OCI-LY3 (cell line): ENCODE measurements at regions not wholly inside any gene's neighbourhood (a gene's known extent, or its start where the extent isn't known, plus 50 kb on each side); places are given as distances from the start of the nearest gene placed in this dataset.

Source experiments
- EZH2phosphoT487 ChIP-seq: fragments of 200-600 bp; shearing (Covaris generic); IDR thresholded peaks from 2 replicates; pipeline ENCODE4 v1.6.1; 2018; ENCODE audit warnings: antibody characterized with exemption, mixed run types, low read depth
- TF ChIP-seq, protein P1 (sequence below): fragments of 200-600, 300-600 bp; sonication (generic); IDR thresholded peaks from 2 replicates; pipeline ENCODE4 v1.5.1; 2014; ENCODE audit warnings: antibody characterized with exemption, low read length, low read depth

- TF ChIP-seq, protein P1, sequence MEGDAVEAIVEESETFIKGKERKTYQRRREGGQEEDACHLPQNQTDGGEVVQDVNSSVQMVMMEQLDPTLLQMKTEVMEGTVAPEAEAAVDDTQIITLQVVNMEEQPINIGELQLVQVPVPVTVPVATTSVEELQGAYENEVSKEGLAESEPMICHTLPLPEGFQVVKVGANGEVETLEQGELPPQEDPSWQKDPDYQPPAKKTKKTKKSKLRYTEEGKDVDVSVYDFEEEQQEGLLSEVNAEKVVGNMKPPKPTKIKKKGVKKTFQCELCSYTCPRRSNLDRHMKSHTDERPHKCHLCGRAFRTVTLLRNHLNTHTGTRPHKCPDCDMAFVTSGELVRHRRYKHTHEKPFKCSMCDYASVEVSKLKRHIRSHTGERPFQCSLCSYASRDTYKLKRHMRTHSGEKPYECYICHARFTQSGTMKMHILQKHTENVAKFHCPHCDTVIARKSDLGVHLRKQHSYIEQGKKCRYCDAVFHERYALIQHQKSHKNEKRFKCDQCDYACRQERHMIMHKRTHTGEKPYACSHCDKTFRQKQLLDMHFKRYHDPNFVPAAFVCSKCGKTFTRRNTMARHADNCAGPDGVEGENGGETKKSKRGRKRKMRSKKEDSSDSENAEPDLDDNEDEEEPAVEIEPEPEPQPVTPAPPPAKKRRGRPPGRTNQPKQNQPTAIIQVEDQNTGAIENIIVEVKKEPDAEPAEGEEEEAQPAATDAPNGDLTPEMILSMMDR = no peak
- TF ChIP-seq EZH2phosphoT487 = no peak
Observed at GRCh38 chr6:42509256-42509655, 54.6 kb upstream of the UBR2 start.
